Fibroblast of the aortic adventitia (primary cell): ENCODE measurements at regions not wholly inside any gene's neighbourhood (a gene's known extent, or its start where the extent isn't known, plus 50 kb on each side); places are given as distances from the start of the nearest gene placed in this dataset.

Source experiments
- DNase-seq: peaks from one replicate; pipeline ENCODE4 v3.0.0-alpha.2; 2010; ENCODE audit warnings: low read depth
- H3K4me3 ChIP-seq: 2 replicates; pipeline ENCODE4 v1.5.1; 2011; ENCODE audit warnings: low read depth, mild to moderate bottlenecking, control low read depth, low read length, moderate library complexity
- TF ChIP-seq, protein P1 (sequence below): IDR thresholded peaks from 2 replicates; pipeline ENCODE4 v1.5.1; 2011; ENCODE audit warnings: mild to moderate bottlenecking, low read length, control low read depth, inconsistent platforms; ENCODE audit not compliant: insufficient read depth

DNA sequence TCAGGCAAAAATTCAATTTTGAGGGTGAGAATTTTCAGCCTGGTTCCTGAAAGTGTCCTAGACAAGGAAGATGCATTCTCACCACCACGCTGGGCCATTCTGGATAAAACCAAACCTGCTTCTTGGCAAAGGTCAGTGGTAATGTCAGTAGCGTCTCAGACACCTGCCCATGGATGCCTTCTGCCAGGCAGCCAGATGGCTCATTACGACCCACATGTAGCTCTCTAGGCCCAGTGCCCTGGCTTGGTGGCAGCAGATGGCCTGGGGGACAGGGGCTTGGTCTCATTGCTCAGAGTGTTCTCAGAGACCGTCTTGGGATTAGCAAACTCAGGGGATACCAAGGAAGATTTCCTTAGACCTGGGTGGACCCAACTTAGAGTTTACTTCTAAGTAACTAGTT lies 105.1 kb downstream of the ARF6 start:
- H3K4me3 ChIP-seq: no peak overlapping the region
- TF ChIP-seq, protein P1, sequence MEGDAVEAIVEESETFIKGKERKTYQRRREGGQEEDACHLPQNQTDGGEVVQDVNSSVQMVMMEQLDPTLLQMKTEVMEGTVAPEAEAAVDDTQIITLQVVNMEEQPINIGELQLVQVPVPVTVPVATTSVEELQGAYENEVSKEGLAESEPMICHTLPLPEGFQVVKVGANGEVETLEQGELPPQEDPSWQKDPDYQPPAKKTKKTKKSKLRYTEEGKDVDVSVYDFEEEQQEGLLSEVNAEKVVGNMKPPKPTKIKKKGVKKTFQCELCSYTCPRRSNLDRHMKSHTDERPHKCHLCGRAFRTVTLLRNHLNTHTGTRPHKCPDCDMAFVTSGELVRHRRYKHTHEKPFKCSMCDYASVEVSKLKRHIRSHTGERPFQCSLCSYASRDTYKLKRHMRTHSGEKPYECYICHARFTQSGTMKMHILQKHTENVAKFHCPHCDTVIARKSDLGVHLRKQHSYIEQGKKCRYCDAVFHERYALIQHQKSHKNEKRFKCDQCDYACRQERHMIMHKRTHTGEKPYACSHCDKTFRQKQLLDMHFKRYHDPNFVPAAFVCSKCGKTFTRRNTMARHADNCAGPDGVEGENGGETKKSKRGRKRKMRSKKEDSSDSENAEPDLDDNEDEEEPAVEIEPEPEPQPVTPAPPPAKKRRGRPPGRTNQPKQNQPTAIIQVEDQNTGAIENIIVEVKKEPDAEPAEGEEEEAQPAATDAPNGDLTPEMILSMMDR: no peak
- DNase-seq: no peak

DNA sequence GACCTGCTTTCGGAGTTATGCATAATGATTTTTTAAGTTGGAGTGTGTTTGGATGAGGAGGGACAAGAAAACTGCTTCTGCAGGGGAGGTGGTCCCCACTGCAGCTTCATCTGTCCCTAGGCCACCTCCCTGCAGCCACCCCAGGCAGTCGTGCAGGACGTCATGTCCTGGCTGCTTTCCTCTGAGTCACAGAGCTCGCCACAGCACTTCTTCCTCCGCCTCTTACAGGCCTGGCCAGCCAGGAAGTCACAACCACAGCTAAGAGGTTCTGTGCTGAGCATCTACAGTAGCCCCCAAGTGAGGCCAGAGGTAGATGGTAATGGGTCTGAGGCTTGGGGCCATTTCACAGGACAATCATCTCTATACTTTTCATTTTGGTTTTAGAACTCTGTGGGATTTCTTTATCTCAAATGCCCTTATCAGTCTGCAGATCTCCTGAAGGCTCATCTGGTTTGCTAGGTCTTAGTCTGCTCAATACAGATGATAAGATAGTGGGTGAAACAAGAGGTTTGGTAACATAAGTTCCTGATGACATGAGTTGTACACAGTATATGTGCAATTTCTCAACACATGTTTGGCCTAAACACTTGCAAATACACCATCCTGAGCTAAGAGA lies 106.4 kb downstream of the ARF6 start:
- H3K4me3 ChIP-seq: no peak overlapping the region
- TF ChIP-seq, protein P1: no peak
- DNase-seq: peak; percentile 66

DNA sequence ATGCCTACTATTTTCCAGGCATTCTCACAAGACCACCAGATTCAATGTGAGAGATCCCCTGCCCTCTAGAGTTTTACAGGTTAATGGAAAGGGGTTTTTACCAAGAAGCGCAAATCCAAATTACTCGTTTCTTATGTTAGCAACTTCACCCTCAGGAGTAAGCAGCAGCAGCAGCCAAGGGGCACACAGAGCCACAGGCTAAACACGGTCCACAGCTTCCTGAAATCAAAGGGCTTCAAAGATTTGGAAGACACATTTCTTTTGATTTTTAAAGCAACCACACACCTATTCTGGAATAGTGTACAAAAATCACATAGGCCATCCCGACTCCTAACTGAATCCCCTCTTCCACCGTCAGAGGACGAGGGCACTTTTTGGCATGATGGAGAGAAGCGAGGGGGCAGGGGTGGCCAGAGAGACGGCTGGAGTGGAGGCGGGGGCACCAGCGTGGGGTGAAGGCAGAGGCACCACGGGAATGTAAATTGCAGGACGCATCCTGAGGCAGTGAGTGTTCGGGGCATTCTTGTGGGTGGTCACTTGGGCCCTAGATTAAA lies 107.0 kb downstream of the ARF6 start:
- TF ChIP-seq, protein P1: no peak
- H3K4me3 ChIP-seq: peak overlapping the region; percentile 35

DNA sequence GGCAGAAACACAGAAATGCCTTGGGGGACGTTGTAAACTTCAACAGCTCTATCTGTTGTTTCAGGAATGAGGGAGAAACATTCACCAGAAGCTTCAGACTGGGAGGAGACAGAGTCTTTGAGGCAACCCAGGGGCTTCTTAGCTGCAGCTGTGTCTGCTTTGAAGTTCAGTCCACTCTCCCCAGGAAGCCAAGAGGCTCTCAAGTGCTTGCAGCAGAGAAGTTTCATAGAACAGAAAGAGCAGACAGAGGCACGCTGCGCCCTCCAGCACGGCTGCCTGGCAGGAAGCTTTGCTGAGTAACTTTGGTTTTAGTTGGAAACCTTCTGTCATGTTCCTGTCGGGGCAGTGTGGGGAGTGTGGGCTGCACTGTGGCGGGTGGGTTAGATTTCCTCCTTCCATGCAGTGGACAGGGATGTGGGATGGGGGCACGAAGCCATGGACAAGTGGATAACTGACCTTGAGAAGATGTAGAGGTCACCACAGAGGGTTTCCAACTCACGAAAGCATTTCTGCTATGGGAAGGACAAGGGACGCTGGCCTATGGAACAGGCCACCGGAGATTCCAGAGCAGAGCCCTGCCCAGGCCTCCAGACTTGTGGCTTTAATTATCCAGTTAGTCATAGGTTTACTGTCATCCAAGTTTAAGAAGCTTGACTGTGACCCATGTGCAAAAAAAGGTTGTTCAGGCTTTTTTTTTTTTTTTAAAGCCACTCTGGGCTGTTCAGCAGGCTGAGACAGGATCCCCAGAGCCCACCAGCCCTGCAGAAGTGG lies 107.7 kb downstream of the ARF6 start:
- H3K4me3 ChIP-seq: peak overlapping the region; percentile 35
- peak; percentile 91 for DNase-seq
- TF ChIP-seq, protein P1: peak; percentile 21

More for the DNA sequence above, 107.0 kb downstream of the ARF6 start:
- no peak for DNase-seq

DNA sequence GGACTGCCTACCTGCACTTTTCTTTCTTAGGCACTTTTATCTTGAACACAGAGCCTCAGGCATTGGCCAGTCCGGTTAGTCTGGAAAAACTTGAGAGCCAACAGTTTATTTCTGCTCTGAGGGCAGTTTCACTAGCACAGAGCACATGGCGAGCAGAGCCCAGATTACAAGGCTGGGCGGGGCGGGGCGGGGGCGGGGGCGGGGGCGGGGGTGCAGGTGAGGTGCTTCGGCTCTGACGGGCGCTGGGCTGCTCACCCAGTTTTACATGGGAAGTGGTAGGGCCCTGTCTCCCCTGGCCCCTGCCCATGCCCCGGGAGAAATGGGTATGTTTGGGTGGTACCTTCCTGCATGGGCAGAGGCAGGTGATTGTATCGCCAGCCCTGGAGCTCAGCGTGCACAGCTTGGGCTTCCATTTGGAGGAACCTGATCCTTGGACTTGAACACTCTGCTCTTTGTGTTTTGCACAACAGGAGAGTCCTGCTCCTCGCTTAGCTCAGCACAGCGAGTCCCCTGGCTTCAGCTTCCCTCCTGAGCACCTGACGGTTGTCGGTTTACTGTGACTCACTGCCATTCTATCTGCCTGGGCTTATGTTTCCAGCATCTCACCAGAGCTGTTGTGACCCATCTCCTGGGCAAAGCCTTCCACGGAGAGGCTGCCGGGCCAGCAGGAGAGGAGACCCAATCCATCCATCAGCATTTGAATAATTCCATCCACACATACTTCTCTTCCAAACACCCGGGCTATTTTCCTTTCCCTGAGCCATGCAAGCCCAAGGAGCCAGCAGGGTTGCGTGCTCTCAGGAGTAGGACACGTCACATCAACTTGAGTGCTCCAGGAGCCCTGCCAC lies 108.5 kb downstream of the ARF6 start:
- H3K4me3 ChIP-seq: peak overlapping the region; percentile 33
- TF ChIP-seq, protein P1: no peak
- DNase-seq: peak; percentile 90
